GM19438 (cell line): ENCODE measurements at regions not wholly inside any gene's neighbourhood (a gene's known extent, or its start where the extent isn't known, plus 50 kb on each side); places are given as distances from the start of the nearest gene placed in this dataset.

Experiments used
- ATAC-seq: cut with Tn5 transposase; IDR thresholded peaks from one replicate; pipeline ENCODE4 v1.9.1; 2021; ENCODE audit warnings: low read depth; ENCODE audit not compliant: unreplicated experiment

GRCh38 chr20:51111290-51111689 is 88.4 kb upstream of the KCNG1 start:
- ATAC-seq, result no peak

GRCh38 chr20:51108638-51109363 is 85.9 kb upstream of the KCNG1 start:
- no peak for ATAC-seq

GRCh38 chr20:51106011-51106410 is 83.1 kb upstream of the KCNG1 start:
- no peak for ATAC-seq

- no peak for ATAC-seq
These were observed 82.3 kb upstream of the KCNG1 start for GRCh38 chr20:51104960-51105920.

GRCh38 chr20:51100617-51101016 is 77.7 kb upstream of the KCNG1 start:
- ATAC-seq, result peak; percentile 62

- no peak for ATAC-seq
These were observed 75.4 kb upstream of the KCNG1 start for GRCh38 chr20:51098284-51098810.

GRCh38 chr20:51097351-51098120 is 74.6 kb upstream of the KCNG1 start:
- no peak for ATAC-seq

- no peak for ATAC-seq
These were observed 73.8 kb upstream of the KCNG1 start for GRCh38 chr20:51096582-51097267.

GRCh38 chr20:51095633-51096521 is 73.0 kb upstream of the KCNG1 start:
- ATAC-seq, result no peak

- no peak for ATAC-seq
These were observed 71.3 kb upstream of the KCNG1 start for GRCh38 chr20:51094221-51094620.

- no peak for ATAC-seq
These were observed 70.4 kb upstream of the KCNG1 start for GRCh38 chr20:51093240-51093763.

- no peak for ATAC-seq
These were observed 69.4 kb upstream of the KCNG1 start for GRCh38 chr20:51092338-51092737.

GRCh38 chr20:51091406-51092195 is 68.7 kb upstream of the KCNG1 start:
- no peak for ATAC-seq

- no peak for ATAC-seq
These were observed 66.9 kb upstream of the KCNG1 start for GRCh38 chr20:51089840-51090239.

GRCh38 chr20:51089272-51089781 is 66.4 kb upstream of the KCNG1 start:
- no peak for ATAC-seq

GRCh38 chr20:51087266-51087665 is 64.4 kb upstream of the KCNG1 start:
- no peak for ATAC-seq

GRCh38 chr20:51085769-51086168 is 62.9 kb upstream of the KCNG1 start:
- ATAC-seq, result no peak
